ENCODE measurements at regions not wholly inside any gene's neighbourhood (a gene's known extent, or its start where the extent isn't known, plus 50 kb on each side); places are given as distances from the start of the nearest gene placed in this dataset.
A peak's percentile ranks its signal among the peaks of the same experiment; 100 is the strongest.

DNA sequence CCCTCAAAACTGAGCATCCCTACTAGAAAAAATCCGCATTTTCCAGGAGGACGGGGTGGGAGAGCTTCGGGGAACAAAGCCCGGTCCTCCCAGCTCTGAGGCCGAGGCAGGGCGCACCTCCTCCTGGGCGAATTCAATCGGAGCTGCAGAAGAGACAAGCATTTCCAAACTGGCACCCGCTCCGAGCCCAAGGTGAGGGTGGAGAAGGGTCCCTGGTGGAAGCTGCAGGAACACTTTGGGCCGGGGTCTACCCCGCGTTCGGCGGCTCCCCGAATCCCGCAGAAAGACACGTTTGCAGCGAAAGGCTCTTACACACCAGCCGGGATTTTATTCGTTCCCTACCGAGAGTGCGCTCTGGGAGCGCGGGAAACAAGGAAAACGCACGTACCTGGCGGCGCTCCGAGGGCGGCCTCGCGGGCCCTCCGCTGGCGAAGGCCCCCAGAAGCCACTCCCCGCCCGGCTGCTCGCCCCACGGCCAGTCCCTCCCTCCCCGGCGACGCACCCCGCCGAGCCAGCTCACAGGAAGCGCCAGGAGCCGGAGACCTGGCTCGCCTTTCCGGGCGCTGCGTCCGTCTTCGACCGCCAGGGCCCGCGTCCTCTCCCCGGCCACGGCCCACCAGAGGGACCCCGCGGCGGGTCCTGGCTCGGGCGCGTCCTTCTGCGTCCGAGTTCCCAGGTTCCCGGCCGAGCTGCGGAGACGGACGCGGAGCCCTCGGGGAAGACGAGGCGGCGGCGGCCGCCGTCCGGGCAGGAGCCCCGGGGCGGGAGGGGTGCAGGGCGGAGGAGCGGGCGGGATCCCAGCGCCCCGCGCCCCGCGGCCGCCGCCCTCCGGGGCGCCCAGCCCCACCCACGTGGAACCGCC, 49.8 kb upstream of the BAHCC1 start:
- DNase-seq: peak; percentile 82
- in situ Hi-C loops (cut with MboI; ENCODE audit: low pct_unique_long_range_greater_than_20kb, low sequenced_read_pairs): no loop called here

Data from KBM-7 (cell line).